Liver (tissue), 8 donors: ENCODE measurements at regions not wholly inside any gene's neighbourhood (a gene's known extent, or its start where the extent isn't known, plus 50 kb on each side); places are given as distances from the start of the nearest gene placed in this dataset.

Experiments
- DNase-seq: peaks from one replicate; pipeline ENCODE4 v3.0.0-alpha.2; 2017; ENCODE audit warnings: low spot score
- H3K27ac ChIP-seq, 2 donors: one replicate each; pipeline ENCODE4 v1.7.0; 2013; ENCODE audit warnings: inconsistent platforms in 2 of 2, low read length in 2 of 2, control low read depth in 1 of 2, low read depth in 1 of 2, mild to moderate bottlenecking in 1 of 2
- H3K27me3 ChIP-seq, 4 donors: one replicate each; pipeline versions ENCODE4 v1.6.1 to v1.7.0; 2013; ENCODE audit warnings: low read length in 3 of 4, inconsistent platforms in 1 of 4, mild to moderate bottlenecking in 1 of 4, moderate library complexity in 1 of 4; ENCODE audit not compliant: control insufficient read depth in 4 of 4, insufficient read depth in 4 of 4
- H3K36me3 ChIP-seq, 4 donors: one replicate each; pipeline versions ENCODE4 v1.6.1 to v1.7.0; 2013; ENCODE audit warnings: low read length in 3 of 4, mild to moderate bottlenecking in 3 of 4, low read depth in 1 of 4, moderate library complexity in 1 of 4; ENCODE audit not compliant: control insufficient read depth in 4 of 4, insufficient read depth in 3 of 4
- H3K4me1 ChIP-seq, 4 donors: one replicate each; pipeline versions ENCODE4 v1.6.1 to v1.7.0; 2013; ENCODE audit warnings: low read length in 3 of 4, mild to moderate bottlenecking in 3 of 4, moderate library complexity in 1 of 4; ENCODE audit not compliant: control insufficient read depth in 4 of 4, insufficient read depth in 4 of 4
- H3K4me3 ChIP-seq, 3 donors: one replicate each; pipeline versions ENCODE4 v1.6.1 to v1.7.0; 2013; ENCODE audit warnings: low read length in 3 of 3, control low read depth in 1 of 3, low read depth in 1 of 3, mild to moderate bottlenecking in 1 of 3
- H3K9ac ChIP-seq, 2 donors: one replicate each; pipeline ENCODE4 v1.7.0; 2013; ENCODE audit warnings: low read length in 2 of 2, mild to moderate bottlenecking in 2 of 2, moderate library complexity in 2 of 2, control low read depth in 1 of 2, low read depth in 1 of 2
- H3K9me3 ChIP-seq, 4 donors: one replicate each; pipeline versions ENCODE4 v1.6.1 to v1.7.0; 2013; ENCODE audit warnings: low read length in 3 of 4; ENCODE audit not compliant: control insufficient read depth in 4 of 4
- EGR1 ChIP-seq, 2 donors: IDR thresholded peaks; 2 replicates each; pipeline ENCODE4 v1.6.1; 2016 to 2018; ENCODE audit warnings: antibody characterized with exemption in 2 of 2, low read depth in 2 of 2
- FOXA1 ChIP-seq: IDR thresholded peaks from 2 replicates; pipeline ENCODE4 v1.6.1; 2016; ENCODE audit warnings: antibody characterized with exemption
- FOXA2 ChIP-seq: IDR thresholded peaks from 2 replicates; pipeline ENCODE4 v1.6.1; 2016; ENCODE audit warnings: antibody characterized with exemption
- GABPA ChIP-seq, 2 donors: IDR thresholded peaks in 1 of 2; conservative IDR thresholded peaks in 1 of 2; 2 replicates each; pipeline ENCODE4 v1.6.1; 2016; ENCODE audit warnings: antibody characterized with exemption in 2 of 2, mild to moderate bottlenecking in 1 of 2, moderate library complexity in 1 of 2
- HNF4A ChIP-seq, 2 donors: conservative IDR thresholded peaks; 2 replicates each; pipeline ENCODE4 v1.6.1; 2016; ENCODE audit warnings: antibody characterized with exemption in 2 of 2, mild to moderate bottlenecking in 2 of 2
- HNF4G ChIP-seq: IDR thresholded peaks from 2 replicates; pipeline ENCODE4 v1.6.1; 2016; ENCODE audit warnings: antibody characterized with exemption
- JUND ChIP-seq, 2 donors: IDR thresholded peaks; 2 replicates each; pipeline ENCODE4 v1.6.1; 2016; ENCODE audit warnings: antibody characterized with exemption in 2 of 2
- NR2F2 ChIP-seq: IDR thresholded peaks from 2 replicates; pipeline ENCODE4 v1.6.1; 2016; ENCODE audit warnings: antibody characterized with exemption
- RAD21 ChIP-seq, 2 donors: IDR thresholded peaks; 2 replicates each; pipeline ENCODE4 v1.6.1; 2016; ENCODE audit warnings: antibody characterized with exemption in 2 of 2, mild to moderate bottlenecking in 2 of 2
- RXRA ChIP-seq, 2 donors: IDR thresholded peaks; 2 replicates each; pipeline ENCODE4 v1.6.1; 2017 to 2018; ENCODE audit warnings: antibody characterized with exemption in 2 of 2, mild to moderate bottlenecking in 1 of 2
- SP1 ChIP-seq: IDR thresholded peaks from 2 replicates; pipeline ENCODE4 v1.6.1; 2018; ENCODE audit warnings: antibody characterized with exemption, mild to moderate bottlenecking
- TAF1 ChIP-seq: conservative IDR thresholded peaks from 2 replicates; pipeline ENCODE4 v1.6.1; 2016; ENCODE audit warnings: antibody characterized with exemption, mild to moderate bottlenecking
- YY1 ChIP-seq: IDR thresholded peaks from 2 replicates; pipeline ENCODE4 v1.6.1; 2016; ENCODE audit warnings: antibody characterized with exemption, mild to moderate bottlenecking
- WGBS: extraction: QIAGEN DNeasy Blood & Tissue Kit; methylation state at CpG from one replicate; pipeline ENCODE4 v1.1.7; 2013; 5-methylcytosine and 5-hydroxymethylcytosine counted together
- TF ChIP-seq, protein P1 (sequence below): IDR thresholded peaks from 2 replicates; pipeline ENCODE4 v1.6.1; 2016; ENCODE audit warnings: antibody characterized with exemption, mild to moderate bottlenecking
- TF ChIP-seq, protein P2 (sequence below): IDR thresholded peaks from 2 replicates; pipeline ENCODE4 v1.6.1; 2016; ENCODE audit warnings: antibody characterized with exemption
- TF ChIP-seq, protein P3 (sequence below): fragments of 150-350 bp; IDR thresholded peaks from 2 replicates; pipeline ENCODE4 v1.5.1; 2017; ENCODE audit warnings: improper control_type of control experiment, low read depth, low read length; ENCODE audit not compliant: missing input control
- TF ChIP-seq, protein P4 (sequence below): IDR thresholded peaks from 2 replicates; pipeline ENCODE4 v1.6.1; 2016; ENCODE audit warnings: antibody characterized with exemption
- TF ChIP-seq, protein P5 (sequence below): IDR thresholded peaks from 2 replicates; pipeline ENCODE4 v1.6.1; 2016; ENCODE audit warnings: antibody characterized with exemption
- donor health status: healthy.
- donor health status: healthy.
- donor health status: healthy.
- donor health status: healthy.
- donor health status: healthy.

DNA sequence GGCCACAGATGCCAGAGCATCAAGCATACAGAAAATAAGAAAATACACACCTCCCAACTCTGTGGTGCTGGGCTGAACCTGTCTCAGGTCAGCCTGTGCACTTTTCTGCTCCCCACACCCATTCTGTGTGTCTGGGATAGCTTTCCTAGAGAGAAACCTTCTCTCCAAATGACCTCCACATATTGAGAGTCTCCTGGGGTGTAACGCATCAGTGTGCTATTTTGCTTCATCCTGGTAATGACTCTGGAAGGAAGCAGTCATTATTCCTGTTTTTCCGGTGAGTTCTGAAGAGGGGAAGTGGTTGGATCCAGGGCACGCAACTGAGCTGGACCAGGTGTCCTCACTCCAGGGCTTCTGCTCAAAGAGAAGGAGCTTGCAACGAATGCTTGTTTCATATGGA lies 73.2 kb upstream of the SH3PXD2B start (continued):
- TF ChIP-seq, protein P1, sequence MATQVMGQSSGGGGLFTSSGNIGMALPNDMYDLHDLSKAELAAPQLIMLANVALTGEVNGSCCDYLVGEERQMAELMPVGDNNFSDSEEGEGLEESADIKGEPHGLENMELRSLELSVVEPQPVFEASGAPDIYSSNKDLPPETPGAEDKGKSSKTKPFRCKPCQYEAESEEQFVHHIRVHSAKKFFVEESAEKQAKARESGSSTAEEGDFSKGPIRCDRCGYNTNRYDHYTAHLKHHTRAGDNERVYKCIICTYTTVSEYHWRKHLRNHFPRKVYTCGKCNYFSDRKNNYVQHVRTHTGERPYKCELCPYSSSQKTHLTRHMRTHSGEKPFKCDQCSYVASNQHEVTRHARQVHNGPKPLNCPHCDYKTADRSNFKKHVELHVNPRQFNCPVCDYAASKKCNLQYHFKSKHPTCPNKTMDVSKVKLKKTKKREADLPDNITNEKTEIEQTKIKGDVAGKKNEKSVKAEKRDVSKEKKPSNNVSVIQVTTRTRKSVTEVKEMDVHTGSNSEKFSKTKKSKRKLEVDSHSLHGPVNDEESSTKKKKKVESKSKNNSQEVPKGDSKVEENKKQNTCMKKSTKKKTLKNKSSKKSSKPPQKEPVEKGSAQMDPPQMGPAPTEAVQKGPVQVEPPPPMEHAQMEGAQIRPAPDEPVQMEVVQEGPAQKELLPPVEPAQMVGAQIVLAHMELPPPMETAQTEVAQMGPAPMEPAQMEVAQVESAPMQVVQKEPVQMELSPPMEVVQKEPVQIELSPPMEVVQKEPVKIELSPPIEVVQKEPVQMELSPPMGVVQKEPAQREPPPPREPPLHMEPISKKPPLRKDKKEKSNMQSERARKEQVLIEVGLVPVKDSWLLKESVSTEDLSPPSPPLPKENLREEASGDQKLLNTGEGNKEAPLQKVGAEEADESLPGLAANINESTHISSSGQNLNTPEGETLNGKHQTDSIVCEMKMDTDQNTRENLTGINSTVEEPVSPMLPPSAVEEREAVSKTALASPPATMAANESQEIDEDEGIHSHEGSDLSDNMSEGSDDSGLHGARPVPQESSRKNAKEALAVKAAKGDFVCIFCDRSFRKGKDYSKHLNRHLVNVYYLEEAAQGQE: no peak
- no peak for TF ChIP-seq HNF4G
- TF ChIP-seq GABPA (IDR thresholded peaks at IDR 0.05 in 1 of 2, conservative IDR thresholded peaks at IDR 0.05 in 1 of 2): no peak
- no peak for TF ChIP-seq RAD21 (IDR thresholded peaks at IDR 0.05)
- no peak for TF ChIP-seq JUND (IDR thresholded peaks at IDR 0.05)
- no peak for TF ChIP-seq NR2F2
- TF ChIP-seq HNF4A (conservative IDR thresholded peaks at IDR 0.05): no peak
- TF ChIP-seq, protein P2, sequence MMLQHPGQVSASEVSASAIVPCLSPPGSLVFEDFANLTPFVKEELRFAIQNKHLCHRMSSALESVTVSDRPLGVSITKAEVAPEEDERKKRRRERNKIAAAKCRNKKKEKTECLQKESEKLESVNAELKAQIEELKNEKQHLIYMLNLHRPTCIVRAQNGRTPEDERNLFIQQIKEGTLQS: no peak

DNA sequence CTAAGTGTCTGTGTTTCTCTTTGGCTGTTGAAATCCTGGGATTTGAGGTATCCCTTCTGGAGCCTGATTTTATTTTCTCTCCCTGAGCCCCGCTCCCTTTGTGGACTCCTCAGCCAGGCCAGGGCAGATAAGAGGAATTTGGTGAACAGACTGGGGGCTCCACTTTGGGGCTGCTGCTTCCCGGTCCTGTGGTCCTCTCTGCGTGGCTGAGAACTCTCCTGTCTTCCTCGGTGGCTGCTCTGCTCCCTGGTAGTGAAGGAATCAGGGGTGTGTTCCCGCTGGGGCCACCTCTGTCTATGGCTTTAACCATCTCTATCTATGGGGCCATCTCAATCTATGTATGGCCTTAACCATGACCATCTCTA lies 71.7 kb upstream of the SH3PXD2B start:
- 91% methylated on average over 5 of the region's 5 CpGs for WGBS
- Histone ChIP-seq H3K27ac (no peak overlapping the region), H3K4me1 (no peaks in the 10 kb centered on the region)

More for the DNA sequence above, 71.7 kb upstream of the SH3PXD2B start:
- TF ChIP-seq EGR1 (IDR thresholded peaks at IDR 0.05; ENCODE audit: low read depth in 2 of 2): no peak
- no peak for TF ChIP-seq GABPA (IDR thresholded peaks at IDR 0.05 in 1 of 2, conservative IDR thresholded peaks at IDR 0.05 in 1 of 2)
- TF ChIP-seq NR2F2: no peak
- TF ChIP-seq FOXA1: no peak
- TF ChIP-seq, protein P1: no peak
- TF ChIP-seq, protein P3, sequence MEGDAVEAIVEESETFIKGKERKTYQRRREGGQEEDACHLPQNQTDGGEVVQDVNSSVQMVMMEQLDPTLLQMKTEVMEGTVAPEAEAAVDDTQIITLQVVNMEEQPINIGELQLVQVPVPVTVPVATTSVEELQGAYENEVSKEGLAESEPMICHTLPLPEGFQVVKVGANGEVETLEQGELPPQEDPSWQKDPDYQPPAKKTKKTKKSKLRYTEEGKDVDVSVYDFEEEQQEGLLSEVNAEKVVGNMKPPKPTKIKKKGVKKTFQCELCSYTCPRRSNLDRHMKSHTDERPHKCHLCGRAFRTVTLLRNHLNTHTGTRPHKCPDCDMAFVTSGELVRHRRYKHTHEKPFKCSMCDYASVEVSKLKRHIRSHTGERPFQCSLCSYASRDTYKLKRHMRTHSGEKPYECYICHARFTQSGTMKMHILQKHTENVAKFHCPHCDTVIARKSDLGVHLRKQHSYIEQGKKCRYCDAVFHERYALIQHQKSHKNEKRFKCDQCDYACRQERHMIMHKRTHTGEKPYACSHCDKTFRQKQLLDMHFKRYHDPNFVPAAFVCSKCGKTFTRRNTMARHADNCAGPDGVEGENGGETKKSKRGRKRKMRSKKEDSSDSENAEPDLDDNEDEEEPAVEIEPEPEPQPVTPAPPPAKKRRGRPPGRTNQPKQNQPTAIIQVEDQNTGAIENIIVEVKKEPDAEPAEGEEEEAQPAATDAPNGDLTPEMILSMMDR: no peak
- TF ChIP-seq TAF1: no peak
- TF ChIP-seq SP1: no peak
- TF ChIP-seq FOXA2: no peak
- TF ChIP-seq JUND (IDR thresholded peaks at IDR 0.05): no peak
- no peak for TF ChIP-seq HNF4G
- no peak for TF ChIP-seq HNF4A (conservative IDR thresholded peaks at IDR 0.05)
- TF ChIP-seq, protein P4, sequence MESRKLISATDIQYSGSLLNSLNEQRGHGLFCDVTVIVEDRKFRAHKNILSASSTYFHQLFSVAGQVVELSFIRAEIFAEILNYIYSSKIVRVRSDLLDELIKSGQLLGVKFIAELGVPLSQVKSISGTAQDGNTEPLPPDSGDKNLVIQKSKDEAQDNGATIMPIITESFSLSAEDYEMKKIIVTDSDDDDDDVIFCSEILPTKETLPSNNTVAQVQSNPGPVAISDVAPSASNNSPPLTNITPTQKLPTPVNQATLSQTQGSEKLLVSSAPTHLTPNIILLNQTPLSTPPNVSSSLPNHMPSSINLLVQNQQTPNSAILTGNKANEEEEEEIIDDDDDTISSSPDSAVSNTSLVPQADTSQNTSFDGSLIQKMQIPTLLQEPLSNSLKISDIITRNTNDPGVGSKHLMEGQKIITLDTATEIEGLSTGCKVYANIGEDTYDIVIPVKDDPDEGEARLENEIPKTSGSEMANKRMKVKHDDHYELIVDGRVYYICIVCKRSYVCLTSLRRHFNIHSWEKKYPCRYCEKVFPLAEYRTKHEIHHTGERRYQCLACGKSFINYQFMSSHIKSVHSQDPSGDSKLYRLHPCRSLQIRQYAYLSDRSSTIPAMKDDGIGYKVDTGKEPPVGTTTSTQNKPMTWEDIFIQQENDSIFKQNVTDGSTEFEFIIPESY: no peak
- TF ChIP-seq, protein P5, sequence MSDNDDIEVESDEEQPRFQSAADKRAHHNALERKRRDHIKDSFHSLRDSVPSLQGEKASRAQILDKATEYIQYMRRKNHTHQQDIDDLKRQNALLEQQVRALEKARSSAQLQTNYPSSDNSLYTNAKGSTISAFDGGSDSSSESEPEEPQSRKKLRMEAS: no peak
- TF ChIP-seq RXRA (IDR thresholded peaks at IDR 0.05): no peak
- TF ChIP-seq YY1: no peak
- TF ChIP-seq, protein P2: no peak
- TF ChIP-seq RAD21 (IDR thresholded peaks at IDR 0.05): no peak
- Histone ChIP-seq H3K27me3 (no peaks in the 10 kb centered on the region), H3K36me3 (no peaks in the 10 kb centered on the region), H3K9me3 (no peaks in the 10 kb centered on the region), H3K9ac (no peak overlapping the region), H3K4me3 (no peak overlapping the region)
- no peak for DNase-seq
